ENCODE measurements at regions not wholly inside any gene's neighbourhood (a gene's known extent, or its start where the extent isn't known, plus 50 kb on each side); places are given as distances from the start of the nearest gene placed in this dataset.

DNA sequence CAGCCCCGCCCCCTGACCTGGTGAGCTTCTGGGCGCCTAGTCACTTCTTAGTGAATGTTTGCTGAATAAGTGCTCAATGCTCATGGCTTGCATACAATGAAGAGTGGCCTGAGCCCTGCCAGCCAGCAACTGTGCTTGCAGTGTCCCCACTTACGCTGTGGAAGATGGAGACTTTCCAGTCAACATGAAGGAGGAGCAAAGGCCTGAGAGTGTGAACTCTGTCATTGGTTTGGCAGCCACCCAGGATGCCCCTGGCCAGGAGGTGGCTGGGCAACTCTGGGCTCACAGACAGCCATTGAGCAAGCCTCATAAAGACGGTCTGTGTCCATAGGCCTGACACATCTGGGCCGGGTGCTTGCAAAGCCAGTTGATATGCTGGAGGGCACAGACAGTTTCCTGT, 72.1 kb upstream of the MAMLD1 start (continued):
- TF ChIP-seq FOXA2 (IDR thresholded peaks at IDR 0.05): peak; percentile 58

DNA sequence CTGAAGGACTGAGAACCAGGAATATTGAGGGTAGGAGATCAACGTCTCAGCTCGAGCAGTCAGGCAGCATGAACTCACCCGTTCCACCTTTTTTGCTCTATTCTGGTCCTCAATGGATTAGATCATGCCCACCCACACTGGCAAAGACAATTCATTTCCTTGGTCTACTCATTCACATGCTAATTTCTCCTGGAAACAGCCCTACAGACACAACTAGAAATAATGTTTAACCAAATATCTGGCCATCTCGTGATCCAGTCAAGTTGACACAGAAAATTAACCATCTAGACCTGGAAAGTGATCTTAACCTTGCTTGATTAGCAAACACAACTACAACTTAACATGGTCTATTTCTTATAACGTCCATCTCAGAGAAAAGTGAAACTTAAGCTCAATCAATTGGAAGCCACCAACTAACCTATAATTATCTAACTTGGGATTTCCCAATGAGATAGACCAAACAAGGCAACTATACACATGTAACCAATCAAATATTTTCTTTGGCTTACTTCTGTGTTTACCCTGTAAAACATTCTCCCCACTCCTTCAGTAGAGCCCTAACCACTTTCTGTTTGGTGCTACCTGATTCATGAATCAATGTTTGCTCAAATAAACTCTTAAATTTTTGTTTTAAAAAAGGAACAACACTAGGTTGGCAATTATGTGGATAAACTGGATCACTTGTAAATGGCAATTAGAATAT, 69.7 kb upstream of the MAMLD1 start:
- DNase-seq (ENCODE audit: low spot score): no peak
- 32% methylated on average over 5 of the region's 5 CpGs for WGBS
- peaks cover 0 to 2% (median 0%) of the 10 kb centered on the region in 4 donors for H3K9me3 ChIP-seq (ENCODE audit: control insufficient read depth in 4 of 4, low read length in 3 of 4)
- H3K36me3 ChIP-seq (ENCODE audit: control insufficient read depth in 4 of 4, insufficient read depth in 3 of 4, low read depth in 1 of 4, low read length in 3 of 4): no peaks in the 10 kb centered on the region
- peak overlapping the region; percentile 31 to 61 (median 52) for H3K4me3 ChIP-seq (ENCODE audit: low read depth in 1 of 3, low read length in 3 of 3)
- peaks cover 0 to 47% (median 38%) of the 10 kb centered on the region in 4 donors for H3K4me1 ChIP-seq (ENCODE audit: control insufficient read depth in 4 of 4, insufficient read depth in 4 of 4, low read length in 3 of 4)
- peak overlapping the region; percentile 49 to 83 for H3K27ac ChIP-seq (ENCODE audit: low read depth in 1 of 2, low read length in 2 of 2)
- H3K9ac ChIP-seq (ENCODE audit: low read depth in 1 of 2, low read length in 2 of 2): peak overlapping the region in 1 of 2 donors; percentile 36
- H3K27me3 ChIP-seq (ENCODE audit: control insufficient read depth in 4 of 4, insufficient read depth in 4 of 4, low read length in 3 of 4): no peaks in the 10 kb centered on the region
- TF ChIP-seq, protein P1, sequence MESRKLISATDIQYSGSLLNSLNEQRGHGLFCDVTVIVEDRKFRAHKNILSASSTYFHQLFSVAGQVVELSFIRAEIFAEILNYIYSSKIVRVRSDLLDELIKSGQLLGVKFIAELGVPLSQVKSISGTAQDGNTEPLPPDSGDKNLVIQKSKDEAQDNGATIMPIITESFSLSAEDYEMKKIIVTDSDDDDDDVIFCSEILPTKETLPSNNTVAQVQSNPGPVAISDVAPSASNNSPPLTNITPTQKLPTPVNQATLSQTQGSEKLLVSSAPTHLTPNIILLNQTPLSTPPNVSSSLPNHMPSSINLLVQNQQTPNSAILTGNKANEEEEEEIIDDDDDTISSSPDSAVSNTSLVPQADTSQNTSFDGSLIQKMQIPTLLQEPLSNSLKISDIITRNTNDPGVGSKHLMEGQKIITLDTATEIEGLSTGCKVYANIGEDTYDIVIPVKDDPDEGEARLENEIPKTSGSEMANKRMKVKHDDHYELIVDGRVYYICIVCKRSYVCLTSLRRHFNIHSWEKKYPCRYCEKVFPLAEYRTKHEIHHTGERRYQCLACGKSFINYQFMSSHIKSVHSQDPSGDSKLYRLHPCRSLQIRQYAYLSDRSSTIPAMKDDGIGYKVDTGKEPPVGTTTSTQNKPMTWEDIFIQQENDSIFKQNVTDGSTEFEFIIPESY (IDR thresholded peaks at IDR 0.05): no peak
- TF ChIP-seq GABPA (IDR thresholded peaks at IDR 0.05 in 1 of 2, conservative IDR thresholded peaks at IDR 0.05 in 1 of 2) (no peak), RXRA (IDR thresholded peaks at IDR 0.05) (peak; percentile 62 to 67), FOXA2 (IDR thresholded peaks at IDR 0.05) (peak; percentile 82), HNF4A (conservative IDR thresholded peaks at IDR 0.05) (peak; percentile 20 to 45), JUND (IDR thresholded peaks at IDR 0.05) (peak in 1 of 2 donors; percentile 12), HNF4G (IDR thresholded peaks at IDR 0.05) (no peak), RAD21 (IDR thresholded peaks at IDR 0.05) (peak; percentile 26 to 47), NR2F2 (IDR thresholded peaks at IDR 0.05) (no peak), FOXA1 (IDR thresholded peaks at IDR 0.05) (peak; percentile 75), YY1 (IDR thresholded peaks at IDR 0.05) (no peak), EGR1 (IDR thresholded peaks at IDR 0.05; ENCODE audit: low read depth in 2 of 2) (no peak), TAF1 (conservative IDR thresholded peaks at IDR 0.05) (no peak), SP1 (IDR thresholded peaks at IDR 0.05) (peak; percentile 55)
- TF ChIP-seq, protein P2, sequence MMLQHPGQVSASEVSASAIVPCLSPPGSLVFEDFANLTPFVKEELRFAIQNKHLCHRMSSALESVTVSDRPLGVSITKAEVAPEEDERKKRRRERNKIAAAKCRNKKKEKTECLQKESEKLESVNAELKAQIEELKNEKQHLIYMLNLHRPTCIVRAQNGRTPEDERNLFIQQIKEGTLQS (IDR thresholded peaks at IDR 0.05): no peak
- TF ChIP-seq, protein P3, sequence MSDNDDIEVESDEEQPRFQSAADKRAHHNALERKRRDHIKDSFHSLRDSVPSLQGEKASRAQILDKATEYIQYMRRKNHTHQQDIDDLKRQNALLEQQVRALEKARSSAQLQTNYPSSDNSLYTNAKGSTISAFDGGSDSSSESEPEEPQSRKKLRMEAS (IDR thresholded peaks at IDR 0.05): no peak
- TF ChIP-seq, protein P4, sequence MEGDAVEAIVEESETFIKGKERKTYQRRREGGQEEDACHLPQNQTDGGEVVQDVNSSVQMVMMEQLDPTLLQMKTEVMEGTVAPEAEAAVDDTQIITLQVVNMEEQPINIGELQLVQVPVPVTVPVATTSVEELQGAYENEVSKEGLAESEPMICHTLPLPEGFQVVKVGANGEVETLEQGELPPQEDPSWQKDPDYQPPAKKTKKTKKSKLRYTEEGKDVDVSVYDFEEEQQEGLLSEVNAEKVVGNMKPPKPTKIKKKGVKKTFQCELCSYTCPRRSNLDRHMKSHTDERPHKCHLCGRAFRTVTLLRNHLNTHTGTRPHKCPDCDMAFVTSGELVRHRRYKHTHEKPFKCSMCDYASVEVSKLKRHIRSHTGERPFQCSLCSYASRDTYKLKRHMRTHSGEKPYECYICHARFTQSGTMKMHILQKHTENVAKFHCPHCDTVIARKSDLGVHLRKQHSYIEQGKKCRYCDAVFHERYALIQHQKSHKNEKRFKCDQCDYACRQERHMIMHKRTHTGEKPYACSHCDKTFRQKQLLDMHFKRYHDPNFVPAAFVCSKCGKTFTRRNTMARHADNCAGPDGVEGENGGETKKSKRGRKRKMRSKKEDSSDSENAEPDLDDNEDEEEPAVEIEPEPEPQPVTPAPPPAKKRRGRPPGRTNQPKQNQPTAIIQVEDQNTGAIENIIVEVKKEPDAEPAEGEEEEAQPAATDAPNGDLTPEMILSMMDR (IDR thresholded peaks at IDR 0.05; ENCODE audit: low read depth, low read length, missing input control): no peak
- TF ChIP-seq, protein P5, sequence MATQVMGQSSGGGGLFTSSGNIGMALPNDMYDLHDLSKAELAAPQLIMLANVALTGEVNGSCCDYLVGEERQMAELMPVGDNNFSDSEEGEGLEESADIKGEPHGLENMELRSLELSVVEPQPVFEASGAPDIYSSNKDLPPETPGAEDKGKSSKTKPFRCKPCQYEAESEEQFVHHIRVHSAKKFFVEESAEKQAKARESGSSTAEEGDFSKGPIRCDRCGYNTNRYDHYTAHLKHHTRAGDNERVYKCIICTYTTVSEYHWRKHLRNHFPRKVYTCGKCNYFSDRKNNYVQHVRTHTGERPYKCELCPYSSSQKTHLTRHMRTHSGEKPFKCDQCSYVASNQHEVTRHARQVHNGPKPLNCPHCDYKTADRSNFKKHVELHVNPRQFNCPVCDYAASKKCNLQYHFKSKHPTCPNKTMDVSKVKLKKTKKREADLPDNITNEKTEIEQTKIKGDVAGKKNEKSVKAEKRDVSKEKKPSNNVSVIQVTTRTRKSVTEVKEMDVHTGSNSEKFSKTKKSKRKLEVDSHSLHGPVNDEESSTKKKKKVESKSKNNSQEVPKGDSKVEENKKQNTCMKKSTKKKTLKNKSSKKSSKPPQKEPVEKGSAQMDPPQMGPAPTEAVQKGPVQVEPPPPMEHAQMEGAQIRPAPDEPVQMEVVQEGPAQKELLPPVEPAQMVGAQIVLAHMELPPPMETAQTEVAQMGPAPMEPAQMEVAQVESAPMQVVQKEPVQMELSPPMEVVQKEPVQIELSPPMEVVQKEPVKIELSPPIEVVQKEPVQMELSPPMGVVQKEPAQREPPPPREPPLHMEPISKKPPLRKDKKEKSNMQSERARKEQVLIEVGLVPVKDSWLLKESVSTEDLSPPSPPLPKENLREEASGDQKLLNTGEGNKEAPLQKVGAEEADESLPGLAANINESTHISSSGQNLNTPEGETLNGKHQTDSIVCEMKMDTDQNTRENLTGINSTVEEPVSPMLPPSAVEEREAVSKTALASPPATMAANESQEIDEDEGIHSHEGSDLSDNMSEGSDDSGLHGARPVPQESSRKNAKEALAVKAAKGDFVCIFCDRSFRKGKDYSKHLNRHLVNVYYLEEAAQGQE (IDR thresholded peaks at IDR 0.05): no peak
